GM21786 (cell line): ENCODE measurements at regions not wholly inside any gene's neighbourhood (a gene's known extent, or its start where the extent isn't known, plus 50 kb on each side); places are given as distances from the start of the nearest gene placed in this dataset.
A peak's percentile ranks its signal among the peaks of the same experiment; 100 is the strongest.
"Not testable (repeated sequence)": the region's sequence is repeated elsewhere in the genome, so short reads cannot be mapped to it uniquely, and the experiment has no call there.

ENCODE experiments used
- ATAC-seq: cut with Tn5 transposase; IDR thresholded peaks from one replicate; pipeline ENCODE4 v1.9.1; 2021; ENCODE audit not compliant: unreplicated experiment

- not testable (repeated sequence) for ATAC-seq
These were observed 53.1 kb upstream of the TMEM252 start for GRCh38 chr9:68593760-68594159.

DNA sequence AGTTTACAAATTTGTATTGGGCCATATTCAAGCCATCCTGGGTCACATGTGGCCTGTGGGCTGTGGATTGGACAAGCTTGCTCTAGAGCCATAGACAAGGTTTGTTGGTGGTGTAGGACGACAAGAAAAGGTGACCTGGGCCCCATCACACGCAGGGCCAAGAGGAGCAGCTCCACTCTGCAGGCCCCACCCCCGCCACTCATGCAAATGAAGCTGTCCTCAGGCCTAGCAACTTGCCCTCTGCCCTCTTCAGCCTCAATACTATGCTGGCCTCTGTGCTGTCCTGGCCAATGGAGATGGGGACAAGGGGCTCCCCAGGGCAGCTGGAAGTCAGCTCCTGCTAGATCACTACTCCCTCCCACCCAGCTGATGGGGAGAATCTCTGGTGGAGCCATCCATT lies 55.2 kb upstream of the TMEM252 start:
- no peak for ATAC-seq

- ATAC-seq, result no peak
These were observed 56.8 kb upstream of the TMEM252 start for GRCh38 chr9:68597362-68597997.

GRCh38 chr9:68599826-68600225 lies 59.1 kb upstream of the TMEM252 start:
- no peak for ATAC-seq

DNA sequence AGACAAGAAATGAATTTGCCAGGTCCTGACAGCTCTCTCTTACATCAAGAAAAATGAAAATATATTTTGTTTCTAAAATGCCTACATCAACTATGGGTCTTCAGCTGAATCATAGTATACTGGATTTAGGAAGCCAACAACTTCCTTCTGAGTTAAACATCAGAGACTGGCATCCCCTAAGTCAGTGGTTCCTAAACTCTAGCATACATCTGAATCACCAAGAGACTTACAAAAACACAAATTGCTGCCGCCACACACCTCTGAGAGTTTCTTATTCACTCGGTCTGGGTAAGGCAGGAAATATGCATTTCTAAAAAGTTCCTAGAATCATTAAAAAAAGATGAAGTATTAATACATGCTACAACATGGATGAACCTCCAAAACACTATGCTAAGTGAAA lies 60.4 kb upstream of the TMEM252 start:
- no peak for ATAC-seq

DNA sequence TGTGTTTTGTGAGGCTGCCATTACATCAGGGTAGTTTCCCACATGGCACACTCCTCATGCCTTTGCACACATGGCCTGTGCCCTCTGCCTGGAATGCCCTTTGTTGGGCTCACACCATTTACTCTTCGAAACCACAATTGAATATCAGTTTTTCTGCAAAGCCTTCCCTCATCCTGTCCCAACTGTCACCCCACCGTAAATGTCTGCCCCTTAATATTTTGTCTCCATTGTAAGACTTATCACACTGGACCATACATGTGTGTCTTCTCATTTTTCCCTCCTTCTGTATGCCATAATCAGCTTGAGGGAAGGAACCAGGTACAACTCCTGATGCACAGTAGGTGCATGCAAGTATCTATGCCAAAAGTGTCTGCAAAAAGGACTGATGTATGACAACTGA lies 62.7 kb upstream of the TMEM252 start:
- no peak for ATAC-seq

DNA sequence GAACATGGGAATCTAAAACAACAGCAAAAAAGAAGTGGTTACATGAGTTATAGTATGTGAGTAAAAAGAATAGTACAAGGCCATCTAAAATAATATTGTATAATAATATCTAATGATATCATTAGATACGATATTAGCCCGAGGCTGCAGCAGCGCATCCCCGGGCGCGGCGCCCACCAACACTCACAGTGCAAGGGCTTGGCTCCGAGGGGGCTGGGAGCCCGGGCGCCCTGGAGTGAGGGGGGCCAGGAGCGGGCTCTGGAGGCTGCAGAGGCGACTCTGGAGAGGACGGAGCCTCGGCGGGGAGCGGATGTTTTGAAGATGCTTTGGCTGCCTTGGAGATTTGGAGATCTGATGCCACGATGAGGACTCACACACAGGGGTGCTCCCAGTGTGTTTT lies 68.1 kb upstream of the TMEM252 start:
- no peak for ATAC-seq

- ATAC-seq, result no peak
These were observed 69.3 kb upstream of the TMEM252 start for GRCh38 chr9:68609901-68610415.

GRCh38 chr9:68614121-68614520 lies 73.4 kb upstream of the TMEM252 start:
- no peak for ATAC-seq

DNA sequence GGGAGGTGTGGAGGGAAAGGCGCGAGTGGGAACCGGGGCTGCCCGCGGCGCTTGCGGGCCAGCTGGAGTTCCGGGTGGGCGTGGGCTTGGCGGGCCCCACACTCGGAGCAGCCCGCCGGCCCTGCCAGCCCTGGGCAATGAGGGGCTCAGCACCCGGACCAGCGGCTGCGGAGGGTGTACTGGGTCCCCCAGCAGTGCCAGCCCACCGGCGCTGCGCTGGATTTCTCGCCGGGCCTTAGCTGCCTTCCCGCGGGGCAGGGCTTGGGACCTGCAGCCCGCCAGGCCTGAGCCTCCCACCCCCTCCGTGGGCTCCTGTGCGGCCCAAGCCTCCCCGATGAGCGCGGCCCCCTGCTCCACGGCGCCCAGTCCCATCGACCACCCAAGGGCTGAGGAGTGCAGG lies 76.3 kb upstream of the TMEM252 start:
- not testable (repeated sequence) for ATAC-seq

DNA sequence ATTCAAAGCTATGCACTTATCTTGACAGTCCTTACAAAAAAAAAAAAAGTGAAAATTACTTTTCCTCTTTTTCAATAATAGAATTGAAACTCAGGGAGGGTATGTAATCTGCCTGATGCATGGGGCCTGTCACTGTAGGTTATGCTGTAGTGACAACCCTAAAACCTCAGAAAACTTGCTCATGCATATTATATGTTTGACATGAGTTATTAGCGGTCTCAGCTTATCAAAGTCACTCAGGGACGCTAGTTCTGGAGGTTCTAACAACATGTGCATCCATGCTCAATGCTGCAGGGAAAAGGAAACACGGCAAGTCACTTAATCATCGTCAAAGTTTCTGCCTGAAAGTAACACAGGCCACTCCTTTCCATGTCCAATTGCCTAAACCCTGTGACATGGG lies 78.4 kb upstream of the TMEM252 start:
- no peak for ATAC-seq

DNA sequence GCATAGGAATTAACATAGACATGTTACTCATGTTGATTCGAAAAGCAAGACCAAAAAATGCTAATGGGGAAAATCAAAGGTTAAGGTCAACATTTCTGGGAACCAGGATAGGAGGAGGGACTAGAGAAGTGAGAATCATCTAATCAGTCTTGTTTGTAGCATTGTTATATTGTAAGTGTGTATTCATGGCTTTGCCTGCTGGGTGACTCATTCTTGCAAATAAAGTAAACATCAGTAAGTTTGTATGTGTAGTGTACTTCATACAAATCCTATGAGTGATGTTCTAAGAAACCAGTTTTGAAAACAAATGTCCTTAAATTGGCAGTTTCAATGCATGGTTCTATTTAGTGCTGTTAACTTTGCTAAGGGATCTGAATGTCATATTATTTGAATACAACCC lies 79.0 kb upstream of the TMEM252 start:
- ATAC-seq, result no peak

- no peak for ATAC-seq
These were observed 79.5 kb upstream of the PIP5K1B start for GRCh38 chr9:68625559-68625958.

DNA sequence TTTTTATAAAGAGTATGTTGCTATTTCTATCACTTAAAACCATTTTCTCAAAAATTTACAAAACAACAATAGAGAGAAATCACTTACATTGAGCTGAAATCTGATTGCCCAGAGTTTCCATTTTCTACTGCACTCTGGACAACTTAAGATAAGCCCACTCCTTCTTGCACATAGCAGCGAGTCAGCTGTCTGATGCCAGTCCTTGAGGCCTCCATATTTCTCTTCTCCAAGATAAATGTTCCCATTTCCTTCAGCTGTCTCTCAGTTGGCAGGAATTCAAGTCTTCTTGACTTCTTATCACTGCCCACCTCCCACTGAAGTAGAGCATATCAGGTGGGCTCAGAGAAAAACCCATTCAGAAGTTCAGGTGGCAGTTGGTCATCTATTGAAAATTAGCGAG lies 78.5 kb upstream of the PIP5K1B start:
- no peak for ATAC-seq

DNA sequence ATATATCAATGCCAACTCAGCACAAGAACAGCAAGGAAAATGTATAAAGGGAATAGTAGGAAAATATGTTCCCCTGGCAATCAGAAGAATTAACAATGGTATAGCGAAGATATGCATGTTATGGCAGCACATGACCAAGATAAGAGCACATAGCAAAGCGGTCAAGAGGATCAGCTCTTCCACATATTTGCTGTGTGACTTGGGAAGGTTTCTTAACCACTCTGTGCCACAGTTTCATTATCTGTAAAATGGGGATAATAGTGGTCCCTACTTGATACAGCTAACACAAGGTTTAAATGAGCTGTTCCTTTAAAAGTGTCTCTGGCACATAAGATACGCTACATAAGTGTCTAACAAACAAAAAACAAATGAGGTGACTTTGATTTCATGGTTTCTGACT lies 77.9 kb upstream of the PIP5K1B start:
- ATAC-seq, result no peak

DNA sequence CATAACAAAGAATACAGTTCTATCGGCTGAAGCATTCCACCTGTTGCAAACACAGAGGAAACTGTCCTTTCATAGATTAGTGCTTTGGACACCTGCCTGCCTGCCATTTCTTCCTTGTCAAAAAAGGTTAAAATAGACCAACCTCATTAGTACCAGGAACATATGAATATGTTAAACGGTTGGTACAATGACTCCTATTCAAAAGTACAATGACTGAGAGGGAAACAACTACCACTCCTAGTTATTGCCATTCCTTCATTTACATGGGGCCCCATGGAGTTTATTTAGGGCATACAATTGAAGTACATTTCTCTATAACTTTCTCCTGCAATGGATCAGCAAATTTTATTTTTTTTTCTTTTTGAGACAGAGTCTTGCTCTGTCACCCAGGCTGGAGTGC lies 77.4 kb upstream of the PIP5K1B start:
- ATAC-seq, result no peak

- no peak for ATAC-seq
These were observed 76.0 kb upstream of the PIP5K1B start for GRCh38 chr9:68629042-68629441.

- ATAC-seq, result no peak
These were observed 73.2 kb upstream of the PIP5K1B start for GRCh38 chr9:68631811-68632210.

GRCh38 chr9:68637020-68637419 lies 68.0 kb upstream of the PIP5K1B start:
- ATAC-seq, result no peak

- ATAC-seq, result not testable (repeated sequence)
These were observed 65.8 kb upstream of the PIP5K1B start for GRCh38 chr9:68639261-68639660.

- peak; percentile 41 for ATAC-seq
These were observed 64.5 kb upstream of the PIP5K1B start for GRCh38 chr9:68640421-68641089.

DNA sequence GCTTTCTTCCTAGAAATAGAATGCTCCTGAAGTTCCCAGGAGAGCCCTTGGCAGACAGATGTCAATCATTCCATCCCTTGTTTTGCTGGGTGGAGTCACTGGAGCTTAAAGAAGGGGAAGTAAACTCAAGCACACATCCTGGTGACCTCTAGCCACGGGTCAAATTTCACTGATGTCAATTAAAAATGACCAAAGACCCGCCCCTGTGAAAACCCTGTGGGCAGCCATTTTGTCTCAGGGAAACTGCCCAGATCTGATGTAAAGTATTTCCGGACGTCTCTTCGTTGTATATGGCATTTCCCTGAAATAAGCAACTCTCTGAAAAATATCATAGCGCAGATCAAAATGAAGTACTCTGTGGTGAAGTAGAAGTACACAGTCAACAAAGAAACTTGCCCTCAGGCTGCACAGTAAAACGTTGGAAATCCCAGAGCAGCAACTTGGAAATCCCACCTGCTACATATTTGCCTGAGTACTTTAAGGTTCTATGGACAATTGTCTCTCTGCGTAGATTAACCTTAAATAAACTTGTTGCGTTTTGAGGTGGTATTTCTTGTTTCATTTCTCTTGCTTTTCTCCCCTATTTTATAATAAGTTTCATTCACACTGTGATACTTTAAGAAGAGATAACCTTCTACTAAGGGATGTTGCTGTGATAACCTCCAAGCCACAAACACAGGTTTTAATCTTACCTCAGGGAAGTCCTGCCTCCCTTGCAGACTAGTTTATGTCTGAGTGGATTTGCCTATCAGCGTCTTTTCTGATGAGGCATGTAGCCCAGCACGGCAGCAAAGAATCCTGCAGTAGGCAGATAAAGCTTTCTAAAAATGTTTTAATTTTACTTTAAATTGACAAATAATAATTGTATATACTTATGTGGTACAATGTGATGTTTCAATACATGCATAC lies 60.9 kb upstream of the PIP5K1B start:
- ATAC-seq, result peak; percentile 65
